Stimulated activated CD8-positive, alpha-beta memory T cell treated with anti-CD3 and anti-CD28 coated beads, Interleukin-12 subunit alpha, Interleukin-12 subunit beta, amount 100 ng/mL, for 1 hour (primary cell): ENCODE measurements at regions not wholly inside any gene's neighbourhood (a gene's known extent, or its start where the extent isn't known, plus 50 kb on each side); places are given as distances from the start of the nearest gene placed in this dataset.

ENCODE experiments used
- DNase-seq: peaks from one replicate; pipeline ENCODE4 v3.0.0-alpha.2; 2020; ENCODE audit warnings: low read depth

DNA sequence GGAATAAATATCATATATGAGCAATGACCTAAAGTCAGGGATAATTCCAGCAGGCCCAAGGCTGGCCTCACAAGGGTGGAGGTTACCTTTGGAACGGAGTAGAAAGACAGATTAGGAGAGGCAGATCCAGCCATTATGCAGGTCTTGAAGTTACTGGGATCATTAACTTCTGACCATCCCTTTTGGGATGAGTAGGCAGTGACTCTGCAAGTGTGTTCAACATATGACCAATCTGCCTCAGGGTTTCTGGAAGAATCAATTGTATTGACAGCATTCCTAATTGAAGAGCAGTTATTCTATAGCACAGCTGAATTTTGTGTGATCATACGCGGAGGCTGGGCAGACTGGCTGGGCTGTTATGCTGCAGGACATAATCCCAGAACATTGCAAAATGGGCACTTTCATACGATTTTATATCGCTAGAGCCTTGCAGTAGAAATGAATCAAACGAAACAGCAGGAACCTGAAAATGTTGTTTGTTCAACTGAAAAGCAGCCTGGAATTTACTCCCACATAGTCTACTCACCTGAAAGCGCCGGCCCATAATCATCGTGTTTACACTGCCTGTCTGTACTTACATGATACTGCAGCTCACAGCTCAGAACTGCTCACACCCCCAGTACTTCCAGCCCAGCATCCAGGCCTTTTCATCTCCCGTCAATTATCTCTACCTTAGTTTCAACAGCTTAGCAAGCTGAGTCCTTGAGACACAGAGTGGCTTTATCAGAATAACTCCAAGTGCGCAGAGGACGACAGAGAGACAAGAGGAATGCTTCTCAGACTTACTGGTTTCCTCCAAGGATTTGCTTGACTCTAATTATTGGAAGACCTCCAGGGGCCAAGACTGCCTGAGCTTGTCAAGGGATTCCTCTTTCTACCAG, 556.1 kb downstream of the EFNB2 start:
- DNase-seq = no peak

GRCh38 chr13:105974380-105974779, 561.1 kb downstream of the EFNB2 start:
- no peak for DNase-seq

DNA sequence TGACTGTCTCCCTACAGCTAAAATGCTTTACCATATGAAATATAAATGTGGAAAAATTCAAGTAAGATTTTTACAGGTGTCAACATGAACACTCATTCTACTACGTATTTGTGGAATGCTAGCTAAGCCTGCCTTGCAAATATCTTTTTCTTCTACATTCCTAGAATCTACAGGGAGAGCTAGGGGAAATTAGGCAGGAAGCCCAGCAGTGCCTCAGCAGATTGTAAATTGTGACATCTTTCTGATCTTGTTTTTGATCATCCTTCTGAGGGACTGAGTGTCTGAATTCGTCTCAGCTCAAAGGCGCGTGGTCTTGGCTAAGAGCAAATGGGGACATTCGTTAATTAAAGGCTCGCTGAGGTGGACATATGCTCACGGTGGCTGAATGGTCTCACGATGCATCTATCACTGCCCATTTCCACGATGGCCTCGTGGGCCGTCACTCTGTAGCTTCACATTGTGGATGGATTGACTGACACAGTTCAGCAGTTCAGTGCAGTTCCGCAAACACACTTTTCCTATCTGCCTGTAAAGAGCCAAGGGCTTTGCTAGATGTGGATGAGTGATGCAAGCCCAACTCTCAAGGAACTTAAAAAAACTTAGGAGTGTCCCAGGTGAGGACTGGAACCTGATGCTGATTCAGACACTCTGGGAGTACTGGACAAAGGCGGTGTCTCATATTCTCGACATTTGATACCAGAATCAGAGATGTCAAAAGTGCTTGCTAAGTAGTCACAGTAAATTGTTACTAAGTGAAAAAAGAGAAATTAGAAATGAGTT, 562.5 kb downstream of the EFNB2 start:
- no peak for DNase-seq

GRCh38 chr13:105972306-105972721, 563.1 kb downstream of the EFNB2 start:
- no peak for DNase-seq

- no peak for DNase-seq
These were observed 563.7 kb downstream of the EFNB2 start for GRCh38 chr13:105971738-105972137.

- DNase-seq = no peak
These were observed 564.1 kb downstream of the EFNB2 start for GRCh38 chr13:105971312-105971711.

GRCh38 chr13:105969761-105970160, 565.7 kb downstream of the EFNB2 start:
- DNase-seq = no peak

GRCh38 chr13:105965910-105966309, 569.6 kb downstream of the EFNB2 start:
- no peak for DNase-seq

GRCh38 chr13:105962080-105962479, 573.4 kb downstream of the EFNB2 start:
- no peak for DNase-seq

- DNase-seq = no peak
These were observed 574.0 kb downstream of the EFNB2 start for GRCh38 chr13:105961438-105961837.

GRCh38 chr13:105960326-105960725, 575.1 kb downstream of the EFNB2 start:
- DNase-seq = no peak

DNA sequence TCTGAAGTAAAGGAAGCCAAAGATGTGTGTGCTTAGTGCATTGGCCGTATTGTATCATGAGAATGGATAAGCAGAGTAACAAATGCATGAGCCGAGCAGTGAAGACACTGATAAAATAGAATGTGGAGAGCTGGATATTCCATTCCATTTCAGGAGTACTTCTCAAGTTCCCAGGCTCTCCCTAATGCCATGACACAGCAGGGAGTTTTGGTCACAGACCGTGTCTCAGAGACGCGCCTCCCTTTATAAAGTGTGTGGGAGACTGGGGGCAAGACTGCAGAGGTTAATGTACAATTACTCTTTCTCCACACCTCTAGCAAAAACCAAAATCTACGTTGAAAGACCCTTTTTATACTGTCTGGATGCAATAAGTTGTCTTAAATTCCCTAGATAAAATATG, 575.6 kb downstream of the EFNB2 start:
- DNase-seq = no peak

- DNase-seq = no peak
These were observed 577.6 kb downstream of the EFNB2 start for GRCh38 chr13:105957769-105958438.

DNA sequence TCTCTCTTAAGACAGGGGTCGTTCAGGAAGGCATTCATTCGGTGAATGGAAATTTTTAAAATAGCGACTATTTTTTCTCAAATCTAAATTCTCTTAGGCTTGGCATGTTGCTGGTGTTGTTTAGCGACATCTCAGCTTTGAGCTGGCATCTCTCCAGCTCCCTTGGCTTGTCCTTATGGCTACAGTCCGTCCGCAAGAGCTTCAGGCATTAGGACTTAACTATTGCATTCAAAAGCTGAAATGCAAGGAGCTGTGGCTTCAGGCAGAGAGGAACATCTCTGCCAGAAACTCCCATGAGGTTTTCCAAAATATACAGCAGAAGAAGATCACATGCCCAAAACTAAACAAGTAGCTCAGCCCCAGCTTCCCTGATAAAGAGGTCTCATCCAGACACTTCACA, 578.5 kb downstream of the EFNB2 start:
- no peak for DNase-seq

DNA sequence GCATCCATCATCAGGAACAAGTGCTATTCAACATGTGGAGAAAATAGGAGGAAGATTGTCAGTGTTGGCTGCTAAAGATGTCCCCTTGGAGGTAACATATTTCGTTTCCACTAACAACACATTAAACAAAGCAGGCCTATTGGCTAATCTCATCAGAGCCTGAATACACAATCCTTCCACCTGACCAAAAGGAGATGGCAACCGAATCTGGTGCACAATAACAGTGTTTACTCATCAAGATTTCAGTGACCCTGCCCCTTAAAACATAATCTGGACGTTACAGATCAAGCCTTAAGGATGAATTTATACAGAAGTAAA, 582.5 kb downstream of the EFNB2 start:
- DNase-seq = no peak

DNA sequence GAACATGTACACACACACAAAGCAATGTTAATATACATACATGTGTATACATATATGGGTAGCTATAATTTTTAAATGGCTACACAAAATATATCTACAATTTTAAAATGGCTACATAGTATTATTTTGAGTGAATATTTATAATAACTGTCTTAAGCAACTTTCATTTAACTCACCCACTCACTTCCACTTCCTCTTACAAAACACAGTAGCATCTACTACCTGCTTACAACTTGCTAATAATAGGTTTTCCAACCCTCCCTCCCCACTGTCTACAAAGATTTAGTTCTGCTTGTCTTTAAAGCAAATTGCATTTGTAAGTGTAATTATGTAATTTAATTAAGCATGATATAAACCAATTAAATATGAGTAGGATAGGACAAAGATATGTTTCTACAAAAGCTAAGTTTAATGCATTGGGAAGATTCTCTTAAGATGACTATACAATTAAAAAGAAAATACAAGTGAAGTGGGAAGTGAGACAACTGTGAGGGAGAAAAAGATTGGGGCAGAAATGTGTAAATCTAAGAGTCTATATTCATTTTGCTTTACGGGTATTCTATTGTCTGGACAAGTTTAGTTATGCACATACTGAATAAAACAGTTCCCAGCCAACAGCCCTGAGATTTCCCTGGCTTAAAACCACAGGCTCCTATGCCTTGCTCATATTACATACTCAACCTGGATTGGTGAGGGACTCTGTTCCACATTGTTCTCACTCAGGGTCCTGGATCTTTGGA, 583.1 kb downstream of the EFNB2 start:
- no peak for DNase-seq

GRCh38 chr13:105948143-105948542, 587.3 kb downstream of the EFNB2 start:
- DNase-seq = no peak

DNA sequence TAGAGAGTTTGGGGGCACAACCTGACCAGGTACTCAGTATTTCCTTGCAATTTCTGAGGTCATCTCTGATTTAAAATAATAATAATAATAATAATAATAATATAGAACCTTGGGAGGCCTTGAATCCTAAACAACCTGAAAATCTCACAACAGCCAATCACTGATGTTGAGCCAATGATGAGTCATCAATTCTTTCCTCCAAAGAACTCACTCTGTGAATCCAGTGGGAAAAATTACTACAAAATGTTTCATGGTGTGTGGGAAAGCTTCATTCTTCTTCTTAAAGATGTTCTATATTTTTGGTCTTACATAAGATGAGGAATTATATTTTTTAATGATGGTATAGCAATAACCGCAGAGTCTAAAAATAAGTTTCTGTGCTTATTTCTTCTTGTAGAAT, 594.6 kb downstream of the EFNB2 start:
- no peak for DNase-seq

DNA sequence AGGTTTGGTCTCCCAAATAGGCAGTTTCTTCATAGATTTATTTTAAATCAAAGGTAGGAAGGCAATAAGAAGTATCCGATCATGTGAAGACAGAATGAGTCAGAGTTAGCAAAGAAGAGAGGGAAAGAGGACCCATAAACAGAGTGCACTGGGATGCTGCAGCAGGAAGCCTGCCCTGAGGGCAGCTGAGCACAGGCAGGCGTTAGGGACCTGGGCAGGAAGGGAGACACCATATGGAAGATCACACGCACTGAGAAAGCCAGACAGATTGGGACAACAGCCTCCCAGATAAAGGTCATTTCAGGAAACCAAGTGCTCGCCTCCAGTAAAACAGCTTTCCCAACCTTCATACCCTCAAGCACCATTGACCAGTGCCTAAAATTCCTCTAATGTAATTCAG, 598.0 kb downstream of the EFNB2 start:
- DNase-seq = no peak

DNA sequence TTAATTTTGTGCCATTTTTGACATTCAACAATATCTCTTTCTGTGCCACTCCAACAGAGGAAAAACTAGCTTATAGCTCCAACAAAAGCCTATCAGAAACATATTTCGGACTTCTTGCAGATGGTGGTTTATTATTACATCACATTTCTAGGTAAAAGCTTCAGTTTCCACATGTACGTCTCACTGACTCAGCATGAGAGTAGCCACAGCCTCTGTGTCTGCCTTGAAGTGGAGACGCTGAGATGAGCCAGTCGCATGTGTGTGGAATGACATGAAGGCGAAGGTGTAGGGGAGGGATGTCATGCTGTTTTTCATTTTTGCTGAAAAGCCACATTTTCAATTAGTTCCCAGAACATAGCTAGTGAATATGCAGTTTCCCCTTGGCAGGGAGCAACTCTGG, 598.6 kb downstream of the EFNB2 start:
- DNase-seq = no peak

DNA sequence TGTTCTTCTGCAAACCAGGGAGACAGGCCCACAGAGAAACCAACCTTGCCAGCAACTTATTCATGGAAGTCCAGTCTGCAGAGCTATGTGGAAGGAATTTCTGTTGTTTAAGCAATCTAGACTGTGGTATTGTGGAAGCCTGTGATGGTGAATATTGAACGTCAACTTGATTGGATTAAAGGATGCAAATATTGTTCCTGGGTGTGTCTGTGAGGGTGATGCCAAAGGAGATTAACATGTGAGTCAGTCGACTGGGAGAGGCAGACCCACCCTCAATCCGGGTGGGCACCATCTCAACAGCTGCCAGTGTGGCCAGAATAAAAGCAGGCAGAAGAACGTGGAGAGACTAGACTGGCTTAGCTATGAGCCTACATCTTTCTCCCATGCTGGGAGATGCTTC, 606.0 kb downstream of the EFNB2 start:
- DNase-seq = no peak

- DNase-seq = no peak
These were observed 606.6 kb downstream of the EFNB2 start for GRCh38 chr13:105928901-105929300.
